ENCODE measurements at regions not wholly inside any gene's neighbourhood (a gene's known extent, or its start where the extent isn't known, plus 50 kb on each side); places are given as distances from the start of the nearest gene placed in this dataset.

DNA sequence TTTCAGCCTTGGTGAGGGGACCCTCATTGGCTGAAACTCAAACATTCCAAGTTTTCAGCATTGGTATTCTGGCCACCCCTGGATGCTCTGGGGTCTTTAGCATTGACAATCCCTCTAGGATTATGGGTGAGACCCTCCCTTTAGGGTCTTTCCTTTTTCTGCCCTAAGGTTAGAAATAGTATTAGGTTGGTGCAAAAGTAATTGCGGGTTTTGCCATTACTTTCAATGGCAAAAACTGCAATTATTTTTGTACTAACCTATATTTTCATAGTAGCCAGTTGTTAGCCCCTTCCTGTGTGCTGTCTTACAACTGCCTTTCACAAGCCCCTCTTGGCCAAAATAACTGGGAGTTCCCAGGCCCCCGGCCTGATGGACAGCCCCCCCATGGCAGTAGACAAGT lies 648.4 kb downstream of the PTPRU start:
- no peaks in the 10 kb centered on the region for H3K9me2 ChIP-seq (replicated peaks; ENCODE audit: control insufficient read depth, low read length)
- no peak for TF ChIP-seq EZH2phosphoT487 (IDR thresholded peaks at IDR 0.05; ENCODE audit: borderline replicate concordance, low read length)
- no peak overlapping the region for H3K27ac ChIP-seq (ENCODE audit: low read depth, low read length)
- no peak overlapping the region for H3K4me3 ChIP-seq (ENCODE audit: low read length)
- H3K4me2 ChIP-seq (ENCODE audit: low read length) = no peak overlapping the region
- no peaks in the 10 kb centered on the region for H4K20me1 ChIP-seq (ENCODE audit: control insufficient read depth, insufficient read depth, low read depth, low read length)
- H3K4me1 ChIP-seq (ENCODE audit: control insufficient read depth, low read length) = no peaks in the 10 kb centered on the region
- H3K36me3 ChIP-seq (ENCODE audit: control insufficient read depth, low read length) = no peaks in the 10 kb centered on the region
- H3K79me2 ChIP-seq (ENCODE audit: control insufficient read depth, low read length) = no peaks in the 10 kb centered on the region
- H3K27me3 ChIP-seq (ENCODE audit: control insufficient read depth, low read length) = no peaks in the 10 kb centered on the region; the same call in 1 of the 2 replicates
- H3K9me3 ChIP-seq (ENCODE audit: control insufficient read depth, insufficient read depth, low read length) = no peaks in the 10 kb centered on the region
- no peaks in the 10 kb centered on the region for H3F3A ChIP-seq (ENCODE audit: control insufficient read depth, insufficient read depth)

DNA sequence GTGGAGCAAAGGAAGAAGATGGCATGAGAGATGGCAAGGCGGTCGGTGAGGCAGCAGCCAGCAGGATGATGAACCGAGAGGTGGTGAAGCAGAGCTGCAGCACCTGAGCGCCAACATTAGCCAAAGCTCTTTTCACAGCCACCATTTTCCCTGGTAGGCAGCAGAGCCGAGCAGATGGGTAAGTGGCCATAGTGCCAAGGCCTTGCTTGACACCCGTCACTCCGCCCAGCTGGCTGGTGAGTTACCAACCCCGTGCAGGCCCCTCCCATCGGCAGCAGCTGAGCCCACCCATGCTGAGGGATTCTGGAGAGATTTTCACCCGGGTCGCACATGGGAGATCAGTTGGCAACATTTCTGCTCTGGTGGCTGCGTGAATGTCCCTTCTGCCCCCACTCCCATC lies 647.7 kb downstream of the PTPRU start:
- H3K27ac ChIP-seq (ENCODE audit: low read depth, low read length) = no peak overlapping the region
- no peaks in the 10 kb centered on the region for H3K36me3 ChIP-seq (ENCODE audit: control insufficient read depth, low read length)
- H3K27me3 ChIP-seq (ENCODE audit: control insufficient read depth, low read length) = no peaks in the 10 kb centered on the region; the same call in 1 of the 2 replicates
- H3K9me2 ChIP-seq (replicated peaks; ENCODE audit: control insufficient read depth, low read length) = no peaks in the 10 kb centered on the region
- no peak overlapping the region for H3K4me3 ChIP-seq (ENCODE audit: low read length)
- no peak for TF ChIP-seq EZH2phosphoT487 (IDR thresholded peaks at IDR 0.05; ENCODE audit: borderline replicate concordance, low read length)
- TF ChIP-seq, protein P1, sequence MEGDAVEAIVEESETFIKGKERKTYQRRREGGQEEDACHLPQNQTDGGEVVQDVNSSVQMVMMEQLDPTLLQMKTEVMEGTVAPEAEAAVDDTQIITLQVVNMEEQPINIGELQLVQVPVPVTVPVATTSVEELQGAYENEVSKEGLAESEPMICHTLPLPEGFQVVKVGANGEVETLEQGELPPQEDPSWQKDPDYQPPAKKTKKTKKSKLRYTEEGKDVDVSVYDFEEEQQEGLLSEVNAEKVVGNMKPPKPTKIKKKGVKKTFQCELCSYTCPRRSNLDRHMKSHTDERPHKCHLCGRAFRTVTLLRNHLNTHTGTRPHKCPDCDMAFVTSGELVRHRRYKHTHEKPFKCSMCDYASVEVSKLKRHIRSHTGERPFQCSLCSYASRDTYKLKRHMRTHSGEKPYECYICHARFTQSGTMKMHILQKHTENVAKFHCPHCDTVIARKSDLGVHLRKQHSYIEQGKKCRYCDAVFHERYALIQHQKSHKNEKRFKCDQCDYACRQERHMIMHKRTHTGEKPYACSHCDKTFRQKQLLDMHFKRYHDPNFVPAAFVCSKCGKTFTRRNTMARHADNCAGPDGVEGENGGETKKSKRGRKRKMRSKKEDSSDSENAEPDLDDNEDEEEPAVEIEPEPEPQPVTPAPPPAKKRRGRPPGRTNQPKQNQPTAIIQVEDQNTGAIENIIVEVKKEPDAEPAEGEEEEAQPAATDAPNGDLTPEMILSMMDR (IDR thresholded peaks at IDR 0.05; ENCODE audit: low read depth, low read length, poor library complexity, severe bottlenecking) = no peak
- no peaks in the 10 kb centered on the region for H3K79me2 ChIP-seq (ENCODE audit: control insufficient read depth, low read length)
- H3K4me1 ChIP-seq (ENCODE audit: control insufficient read depth, low read length) = no peaks in the 10 kb centered on the region
- H3F3A ChIP-seq (ENCODE audit: control insufficient read depth, insufficient read depth) = no peaks in the 10 kb centered on the region
- H4K20me1 ChIP-seq (ENCODE audit: control insufficient read depth, insufficient read depth, low read depth, low read length) = no peaks in the 10 kb centered on the region
- no peak overlapping the region for H3K4me2 ChIP-seq (ENCODE audit: low read length)
- no peaks in the 10 kb centered on the region for H3K9me3 ChIP-seq (ENCODE audit: control insufficient read depth, insufficient read depth, low read length)

DNA sequence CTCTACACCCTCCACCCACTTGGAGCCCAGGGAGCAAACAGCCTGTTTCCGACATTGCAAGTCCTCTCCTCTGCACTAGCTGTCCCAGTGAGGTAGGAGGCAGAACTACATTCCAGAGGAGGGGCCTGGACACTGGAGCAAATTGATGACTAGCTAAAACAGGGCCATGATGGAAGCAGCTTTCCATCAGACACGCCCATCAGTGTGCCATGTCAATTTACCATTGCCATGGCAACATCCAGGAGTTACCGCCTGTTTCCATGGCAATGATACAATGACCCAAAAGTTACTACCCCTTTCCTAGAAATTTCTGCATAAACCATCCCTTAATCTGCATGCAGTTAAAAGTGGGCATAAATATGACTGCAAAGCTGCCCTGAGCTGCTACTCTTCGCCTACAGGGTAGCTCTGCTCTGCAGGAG lies 647.1 kb downstream of the PTPRU start:
- Histone ChIP-seq H3K4me2 (ENCODE audit: low read length) (no peak overlapping the region), H3K79me2 (ENCODE audit: control insufficient read depth, low read length) (no peaks in the 10 kb centered on the region)
- TF ChIP-seq, protein P1 (IDR thresholded peaks at IDR 0.05; ENCODE audit: low read depth, low read length, poor library complexity, severe bottlenecking) = no peak
- no peak for TF ChIP-seq EZH2phosphoT487 (IDR thresholded peaks at IDR 0.05; ENCODE audit: borderline replicate concordance, low read length)

DNA sequence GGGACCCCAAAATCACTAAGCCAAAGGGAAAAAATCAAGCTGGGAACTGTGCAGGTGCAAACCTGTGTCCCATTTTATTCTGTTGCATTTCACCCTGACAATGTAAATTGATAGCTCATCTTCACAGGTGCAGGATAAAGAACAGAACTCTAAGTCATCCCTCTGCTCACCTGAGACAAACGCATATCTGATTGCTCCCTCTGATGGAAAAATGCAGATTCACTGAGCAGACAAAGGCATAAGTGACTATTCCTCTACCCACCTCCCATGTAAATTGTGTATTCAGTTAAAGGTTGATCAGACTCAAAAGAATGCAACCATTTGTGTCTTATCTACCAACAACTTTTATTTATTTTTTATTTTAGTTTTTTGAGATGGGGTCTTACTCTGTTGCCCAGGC lies 644.2 kb downstream of the PTPRU start:
- TF ChIP-seq EZH2phosphoT487 (IDR thresholded peaks at IDR 0.05; ENCODE audit: borderline replicate concordance, low read length) = no peak
- TF ChIP-seq, protein P1 (IDR thresholded peaks at IDR 0.05; ENCODE audit: low read depth, low read length, poor library complexity, severe bottlenecking) = no peak
- Histone ChIP-seq H3K79me2 (ENCODE audit: control insufficient read depth, low read length) (no peaks in the 10 kb centered on the region), H3K9me3 (ENCODE audit: control insufficient read depth, insufficient read depth, low read length) (no peaks in the 10 kb centered on the region), H3K4me2 (ENCODE audit: low read length) (no peak overlapping the region), H3K4me1 (ENCODE audit: control insufficient read depth, low read length) (no peaks in the 10 kb centered on the region), H3K27ac (ENCODE audit: low read depth, low read length) (no peak overlapping the region), H3F3A (ENCODE audit: control insufficient read depth, insufficient read depth) (no peaks in the 10 kb centered on the region), H3K36me3 (ENCODE audit: control insufficient read depth, low read length) (no peaks in the 10 kb centered on the region), H4K20me1 (ENCODE audit: control insufficient read depth, insufficient read depth, low read depth, low read length) (no peaks in the 10 kb centered on the region), H3K4me3 (ENCODE audit: low read length) (no peak overlapping the region), H3K27me3 (ENCODE audit: control insufficient read depth, low read length) (no peaks in the 10 kb centered on the region; the same call in 1 of the 2 replicates), H3K9me2 (replicated peaks; ENCODE audit: control insufficient read depth, low read length) (no peaks in the 10 kb centered on the region)

More for the DNA sequence above, 647.1 kb downstream of the PTPRU start:
- no peaks in the 10 kb centered on the region for H3K36me3 ChIP-seq (ENCODE audit: control insufficient read depth, low read length)
- H3K9me2 ChIP-seq (replicated peaks; ENCODE audit: control insufficient read depth, low read length) = no peaks in the 10 kb centered on the region
- H4K20me1 ChIP-seq (ENCODE audit: control insufficient read depth, insufficient read depth, low read depth, low read length) = no peaks in the 10 kb centered on the region
- H3K27ac ChIP-seq (ENCODE audit: low read depth, low read length) = no peak overlapping the region
- no peak overlapping the region for H3K4me3 ChIP-seq (ENCODE audit: low read length)
- no peaks in the 10 kb centered on the region for H3K4me1 ChIP-seq (ENCODE audit: control insufficient read depth, low read length)
- H3K9me3 ChIP-seq (ENCODE audit: control insufficient read depth, insufficient read depth, low read length) = no peaks in the 10 kb centered on the region
- H3K27me3 ChIP-seq (ENCODE audit: control insufficient read depth, low read length) = no peaks in the 10 kb centered on the region; the same call in 1 of the 2 replicates
- H3F3A ChIP-seq (ENCODE audit: control insufficient read depth, insufficient read depth) = no peaks in the 10 kb centered on the region
